PFSK-1 (cell line): ENCODE measurements at regions not wholly inside any gene's neighbourhood (a gene's known extent, or its start where the extent isn't known, plus 50 kb on each side); places are given as distances from the start of the nearest gene placed in this dataset.

ENCODE experiments used
- FOXP2 ChIP-seq: optimal IDR thresholded peaks from 2 replicates; pipeline ENCODE3; 2011; ENCODE audit warnings: borderline replicate concordance, control low read depth, inconsistent platforms; ENCODE audit not compliant: insufficient read depth; ENCODE audit errors: extremely low read length, extremely low read depth
- POLR2AphosphoS5 ChIP-seq: IDR thresholded peaks from 2 replicates; pipeline ENCODE4 v1.6.1; 2012; ENCODE audit warnings: low read depth, mild to moderate bottlenecking, control low read depth, low read length, moderate library complexity
- SIN3A ChIP-seq: IDR thresholded peaks from 2 replicates; pipeline ENCODE4 v1.6.1; 2012; ENCODE audit warnings: mild to moderate bottlenecking, low read length, moderate library complexity, borderline replicate concordance; ENCODE audit not compliant: insufficient read depth
- TAF1 ChIP-seq: IDR thresholded peaks from 2 replicates; pipeline ENCODE4 v1.6.1; 2012; ENCODE audit warnings: low read length, control low read depth, borderline replicate concordance; ENCODE audit not compliant: insufficient read depth
- TF ChIP-seq, protein P1 (sequence below), 2 experiments: IDR thresholded peaks; 2 replicates each; pipeline versions ENCODE4 v1.6.1 to v1.8.0; 2011 to 2012; ENCODE audit warnings: low read depth in 2 of 2, low read length in 2 of 2, control low read depth in 1 of 2, inconsistent platforms in 1 of 2, mild to moderate bottlenecking in 1 of 2, moderate library complexity in 1 of 2; ENCODE audit not compliant: insufficient read depth in 1 of 2

DNA sequence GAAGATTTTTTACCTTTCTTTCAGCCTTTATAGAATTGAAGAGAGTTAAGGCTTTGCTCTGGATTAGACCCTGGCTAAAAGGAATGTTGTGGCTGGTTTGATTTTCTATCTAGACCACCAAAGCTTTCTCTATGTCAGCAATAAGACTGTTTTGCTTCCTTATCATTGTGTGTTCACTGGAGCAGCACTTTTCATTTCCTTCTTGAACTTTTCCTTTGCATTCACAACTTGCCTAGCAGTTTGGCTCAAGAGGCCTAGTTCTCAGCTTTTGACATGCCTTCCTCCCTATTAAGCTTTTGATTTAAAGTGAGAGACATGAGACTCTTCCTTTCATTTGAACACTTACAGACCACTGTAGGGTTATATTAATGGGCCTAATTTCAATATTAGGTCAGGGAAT is 64.1 kb upstream of the USP15 start:
- TF ChIP-seq SIN3A, result no peak
- TF ChIP-seq TAF1, result no peak
- TF ChIP-seq FOXP2, result no peak
- TF ChIP-seq, protein P1, sequence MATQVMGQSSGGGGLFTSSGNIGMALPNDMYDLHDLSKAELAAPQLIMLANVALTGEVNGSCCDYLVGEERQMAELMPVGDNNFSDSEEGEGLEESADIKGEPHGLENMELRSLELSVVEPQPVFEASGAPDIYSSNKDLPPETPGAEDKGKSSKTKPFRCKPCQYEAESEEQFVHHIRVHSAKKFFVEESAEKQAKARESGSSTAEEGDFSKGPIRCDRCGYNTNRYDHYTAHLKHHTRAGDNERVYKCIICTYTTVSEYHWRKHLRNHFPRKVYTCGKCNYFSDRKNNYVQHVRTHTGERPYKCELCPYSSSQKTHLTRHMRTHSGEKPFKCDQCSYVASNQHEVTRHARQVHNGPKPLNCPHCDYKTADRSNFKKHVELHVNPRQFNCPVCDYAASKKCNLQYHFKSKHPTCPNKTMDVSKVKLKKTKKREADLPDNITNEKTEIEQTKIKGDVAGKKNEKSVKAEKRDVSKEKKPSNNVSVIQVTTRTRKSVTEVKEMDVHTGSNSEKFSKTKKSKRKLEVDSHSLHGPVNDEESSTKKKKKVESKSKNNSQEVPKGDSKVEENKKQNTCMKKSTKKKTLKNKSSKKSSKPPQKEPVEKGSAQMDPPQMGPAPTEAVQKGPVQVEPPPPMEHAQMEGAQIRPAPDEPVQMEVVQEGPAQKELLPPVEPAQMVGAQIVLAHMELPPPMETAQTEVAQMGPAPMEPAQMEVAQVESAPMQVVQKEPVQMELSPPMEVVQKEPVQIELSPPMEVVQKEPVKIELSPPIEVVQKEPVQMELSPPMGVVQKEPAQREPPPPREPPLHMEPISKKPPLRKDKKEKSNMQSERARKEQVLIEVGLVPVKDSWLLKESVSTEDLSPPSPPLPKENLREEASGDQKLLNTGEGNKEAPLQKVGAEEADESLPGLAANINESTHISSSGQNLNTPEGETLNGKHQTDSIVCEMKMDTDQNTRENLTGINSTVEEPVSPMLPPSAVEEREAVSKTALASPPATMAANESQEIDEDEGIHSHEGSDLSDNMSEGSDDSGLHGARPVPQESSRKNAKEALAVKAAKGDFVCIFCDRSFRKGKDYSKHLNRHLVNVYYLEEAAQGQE (IDR thresholded peaks at IDR 0.05; ENCODE audit: insufficient read depth in 1 of 2, low read depth in 2 of 2, low read length in 2 of 2), result no peak
- TF ChIP-seq POLR2AphosphoS5, result no peak

DNA sequence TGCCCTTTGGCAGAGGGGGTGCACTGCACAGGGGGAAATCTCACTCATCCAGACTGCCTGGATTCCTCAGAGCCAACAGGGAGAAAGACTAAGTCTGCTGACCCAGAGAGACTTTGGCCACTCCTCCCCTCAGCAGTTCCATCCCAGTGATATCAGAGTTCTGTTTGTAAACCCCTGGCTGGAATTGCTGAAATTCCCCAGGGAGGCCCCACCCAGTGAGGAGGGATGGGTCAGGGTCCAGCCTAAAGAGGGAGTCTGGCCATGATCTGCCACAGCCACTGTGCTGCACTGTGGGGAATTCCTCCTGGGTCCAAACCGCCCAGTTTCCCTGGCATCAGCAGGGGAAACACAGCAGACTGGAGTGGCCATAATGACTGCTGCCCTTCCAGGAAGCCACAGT is 54.9 kb upstream of the USP15 start:
- TF ChIP-seq SIN3A (no peak), TAF1 (no peak), FOXP2 (no peak), POLR2AphosphoS5 (no peak)
- TF ChIP-seq, protein P1 (IDR thresholded peaks at IDR 0.05; ENCODE audit: insufficient read depth in 1 of 2, low read depth in 2 of 2, low read length in 2 of 2), result no peak

DNA sequence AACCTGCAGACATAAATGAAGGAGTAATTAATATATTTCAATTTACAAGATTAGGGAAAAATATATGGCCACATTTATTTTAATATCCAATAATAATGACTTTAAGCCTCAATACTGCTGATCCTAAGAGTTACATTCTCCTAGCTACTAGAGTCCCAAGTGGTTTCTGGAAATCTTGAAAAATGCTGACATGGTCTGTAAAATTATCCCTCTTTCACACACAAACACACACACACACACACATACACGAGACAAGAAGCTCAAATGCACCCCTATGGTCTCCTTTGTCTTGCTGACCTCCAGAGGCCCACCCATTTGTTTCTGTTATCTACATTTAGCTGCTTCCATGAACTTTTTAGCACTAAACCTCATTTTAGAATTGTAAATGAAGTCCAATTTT is 53.0 kb upstream of the USP15 start:
- TF ChIP-seq TAF1 (no peak), SIN3A (no peak), POLR2AphosphoS5 (no peak), FOXP2 (no peak)
- TF ChIP-seq, protein P1 (IDR thresholded peaks at IDR 0.05; ENCODE audit: insufficient read depth in 1 of 2, low read depth in 2 of 2, low read length in 2 of 2), result no peak
